ENCODE measurements at regions not wholly inside any gene's neighbourhood (a gene's known extent, or its start where the extent isn't known, plus 50 kb on each side); places are given as distances from the start of the nearest gene placed in this dataset.

DNA sequence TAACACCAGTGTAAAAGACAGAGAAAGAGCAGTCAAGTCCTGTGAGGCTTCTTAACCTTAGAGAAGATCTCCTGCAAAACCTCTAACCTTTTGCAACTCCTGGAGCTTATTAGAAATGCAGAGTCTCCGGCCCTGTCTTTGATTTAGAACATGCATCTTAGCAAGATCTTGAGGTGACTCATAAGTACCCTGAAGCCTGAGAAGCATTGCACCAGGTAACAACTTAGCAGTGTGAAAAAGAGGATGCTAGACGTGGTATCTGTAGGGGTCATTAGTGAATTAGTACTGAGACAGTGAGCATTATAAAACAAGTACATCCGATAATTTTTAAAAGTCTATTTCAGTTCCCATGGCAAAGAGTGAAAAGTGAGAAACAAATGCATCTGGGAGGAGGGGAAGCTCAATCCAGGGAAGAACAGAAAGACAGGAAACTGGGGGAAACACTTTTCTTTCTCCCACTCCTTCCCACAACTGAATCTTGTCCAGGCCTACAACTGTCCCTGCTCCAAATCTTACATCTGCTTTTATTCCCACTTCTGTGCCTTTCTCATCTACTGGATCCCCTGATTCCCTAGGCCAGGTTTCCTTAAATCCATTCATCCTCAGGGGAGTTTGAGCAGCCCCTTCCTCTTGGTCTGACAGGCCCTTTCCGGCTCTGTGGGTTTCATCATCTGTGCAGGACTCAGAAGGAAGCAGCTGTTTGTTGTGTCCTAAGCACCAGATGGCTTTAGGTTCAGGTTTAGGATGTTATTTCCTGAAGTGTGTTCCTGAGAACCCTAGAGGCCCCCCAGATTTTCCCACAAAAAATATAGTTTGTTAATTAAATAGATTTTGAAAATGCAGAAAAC lies 128.1 kb upstream of the IL12A start:
- no peak for DNase-seq
- Histone ChIP-seq H3K4me1 (peaks cover 22 to 55% (median 44%) of the 10 kb centered on the region in 4 donors), H3K36me3 (no peaks in the 10 kb centered on the region), H3K9me3 (no peaks in the 10 kb centered on the region), H3K4me3 (no peak overlapping the region), H3K27ac (peak overlapping the region in 1 of 4 donors; percentile 2), H3K27me3 (no peaks in the 10 kb centered on the region)
- TF ChIP-seq POLR2A (IDR thresholded peaks at IDR 0.05) (no peak), POLR2AphosphoS5 (IDR thresholded peaks at IDR 0.05) (no peak), EP300 (IDR thresholded peaks at IDR 0.05) (no peak)
- TF ChIP-seq, protein P1, sequence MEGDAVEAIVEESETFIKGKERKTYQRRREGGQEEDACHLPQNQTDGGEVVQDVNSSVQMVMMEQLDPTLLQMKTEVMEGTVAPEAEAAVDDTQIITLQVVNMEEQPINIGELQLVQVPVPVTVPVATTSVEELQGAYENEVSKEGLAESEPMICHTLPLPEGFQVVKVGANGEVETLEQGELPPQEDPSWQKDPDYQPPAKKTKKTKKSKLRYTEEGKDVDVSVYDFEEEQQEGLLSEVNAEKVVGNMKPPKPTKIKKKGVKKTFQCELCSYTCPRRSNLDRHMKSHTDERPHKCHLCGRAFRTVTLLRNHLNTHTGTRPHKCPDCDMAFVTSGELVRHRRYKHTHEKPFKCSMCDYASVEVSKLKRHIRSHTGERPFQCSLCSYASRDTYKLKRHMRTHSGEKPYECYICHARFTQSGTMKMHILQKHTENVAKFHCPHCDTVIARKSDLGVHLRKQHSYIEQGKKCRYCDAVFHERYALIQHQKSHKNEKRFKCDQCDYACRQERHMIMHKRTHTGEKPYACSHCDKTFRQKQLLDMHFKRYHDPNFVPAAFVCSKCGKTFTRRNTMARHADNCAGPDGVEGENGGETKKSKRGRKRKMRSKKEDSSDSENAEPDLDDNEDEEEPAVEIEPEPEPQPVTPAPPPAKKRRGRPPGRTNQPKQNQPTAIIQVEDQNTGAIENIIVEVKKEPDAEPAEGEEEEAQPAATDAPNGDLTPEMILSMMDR (IDR thresholded peaks at IDR 0.05), result no peak
- no peak for ATAC-seq (ENCODE audit: low FRiP score in 2 of 2)
- 63 to 66% methylated on average over 4 of the region's 4 CpGs for WGBS, 2 donors

DNA sequence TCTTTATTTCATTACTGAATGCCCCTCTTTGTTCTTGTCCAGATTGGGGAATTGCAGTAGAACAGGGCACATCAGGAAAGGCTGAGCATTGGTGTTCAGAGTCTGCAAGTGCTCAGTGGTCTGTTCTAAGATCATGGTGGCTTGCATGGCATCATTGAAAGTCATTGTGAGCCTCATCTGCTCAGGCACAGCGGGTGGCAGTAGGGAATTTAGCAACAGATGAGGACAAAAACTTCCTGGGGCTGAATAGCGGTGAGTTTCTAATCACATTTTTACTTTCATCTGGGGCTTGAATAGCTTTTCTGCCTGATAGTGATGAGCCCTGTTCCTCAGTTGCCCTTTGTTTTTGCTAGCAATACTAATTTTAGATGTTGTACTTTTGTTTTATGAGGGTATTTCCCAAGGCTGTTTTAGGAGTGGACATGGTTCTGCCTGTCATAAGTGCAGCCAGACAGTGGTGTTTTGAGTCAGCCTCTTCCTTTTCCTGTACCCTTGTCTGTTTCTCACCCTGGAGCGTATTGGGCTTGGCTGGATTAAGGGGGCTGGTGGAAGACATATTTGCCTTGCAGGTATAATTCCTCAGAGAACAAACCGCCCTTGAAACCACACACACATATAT lies 127.2 kb upstream of the IL12A start:
- peaks cover 26 to 48% (median 41%) of the 10 kb centered on the region in 4 donors for H3K4me1 ChIP-seq
- no peaks in the 10 kb centered on the region for H3K36me3 ChIP-seq
- TF ChIP-seq POLR2AphosphoS5 (IDR thresholded peaks at IDR 0.05) (no peak), EP300 (IDR thresholded peaks at IDR 0.05) (no peak), POLR2A (IDR thresholded peaks at IDR 0.05) (no peak)
- TF ChIP-seq, protein P1 (IDR thresholded peaks at IDR 0.05), result no peak
- ATAC-seq (ENCODE audit: low FRiP score in 2 of 2) (no peak), DNase-seq (no peak)
- no peaks in the 10 kb centered on the region for H3K9me3 ChIP-seq
- H3K27ac ChIP-seq, result peak overlapping the region in 1 of 4 donors; percentile 1
- 59 to 64% methylated on average over 4 of the region's 4 CpGs for WGBS, 2 donors
- H3K27me3 ChIP-seq, result no peaks in the 10 kb centered on the region
- H3K4me3 ChIP-seq, result no peak overlapping the region

DNA sequence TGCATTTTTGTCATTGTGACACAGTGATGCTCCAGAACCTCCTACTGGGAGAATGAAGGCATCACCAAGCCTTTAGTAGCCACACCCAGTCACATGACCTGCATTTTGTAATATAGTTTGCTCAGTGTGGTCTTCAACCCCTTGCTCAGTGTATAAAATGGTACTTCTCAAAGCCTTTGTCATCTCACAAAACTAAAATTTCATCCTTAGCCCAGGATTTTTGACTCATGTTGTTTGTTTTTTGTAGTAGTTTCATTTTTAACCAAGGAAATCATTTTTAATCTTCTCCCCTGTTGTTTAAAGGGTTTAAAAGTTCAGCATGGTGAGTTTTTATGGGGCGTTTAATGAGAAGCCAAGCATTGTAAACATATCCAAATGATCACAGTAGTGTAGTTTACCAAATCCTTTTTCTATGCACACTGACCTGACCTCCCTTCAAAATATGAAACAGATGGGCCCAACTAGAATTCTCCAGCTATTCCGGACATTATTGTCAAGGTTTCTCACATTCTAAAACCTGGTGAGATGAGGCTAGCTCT lies 123.5 kb upstream of the IL12A start:
- ATAC-seq (ENCODE audit: low FRiP score in 2 of 2) (peak in 1 of 2 donors; percentile 50), DNase-seq (no peak)
- H3K9me3 ChIP-seq, result no peaks in the 10 kb centered on the region
- no peak for TF ChIP-seq POLR2AphosphoS5 (IDR thresholded peaks at IDR 0.05)
- no peak for TF ChIP-seq POLR2A (IDR thresholded peaks at IDR 0.05)
- TF ChIP-seq EP300 (IDR thresholded peaks at IDR 0.05), result no peak
- TF ChIP-seq, protein P1 (IDR thresholded peaks at IDR 0.05), result no peak
- H3K4me1 ChIP-seq, result peaks cover 15 to 28% (median 21%) of the 10 kb centered on the region in 4 donors
- peak overlapping the region in 3 of 4 donors; percentile 5 to 62 (median 32) for H3K27ac ChIP-seq
- H3K4me3 ChIP-seq, result no peak overlapping the region
- no peaks in the 10 kb centered on the region for H3K27me3 ChIP-seq
- H3K36me3 ChIP-seq, result no peaks in the 10 kb centered on the region
- 57 to 70% methylated on average over 2 of the region's 2 CpGs for WGBS, 2 donors

DNA sequence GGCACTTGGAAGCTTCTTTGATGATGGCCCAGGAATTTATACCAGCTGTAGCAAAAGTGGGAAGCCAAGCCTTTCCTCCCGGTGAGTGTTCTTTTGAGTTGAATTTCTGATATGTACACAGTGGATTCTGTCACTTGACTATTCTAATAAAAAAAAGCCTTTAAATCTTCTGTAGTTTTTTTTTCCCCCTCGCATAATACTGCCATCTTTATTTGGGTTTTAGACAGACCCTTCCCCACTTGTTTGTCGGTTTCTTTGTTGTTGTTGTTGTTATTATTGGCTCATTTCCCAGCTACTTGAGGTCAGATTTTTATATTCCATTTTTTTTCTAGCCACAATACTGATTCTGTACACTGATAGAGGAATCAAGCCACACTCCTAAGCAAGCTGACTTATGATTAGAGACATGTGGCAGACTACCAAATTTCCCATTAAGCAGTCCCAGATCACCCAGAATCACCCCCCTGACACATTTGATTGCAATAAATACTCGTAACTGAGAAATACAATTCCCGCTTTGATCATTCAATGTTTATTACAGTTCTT lies 122.4 kb upstream of the IL12A start:
- no peak for TF ChIP-seq POLR2A (IDR thresholded peaks at IDR 0.05)
- TF ChIP-seq EP300 (IDR thresholded peaks at IDR 0.05), result no peak
- TF ChIP-seq, protein P1 (IDR thresholded peaks at IDR 0.05), result no peak
- no peak for TF ChIP-seq POLR2AphosphoS5 (IDR thresholded peaks at IDR 0.05)
- peaks cover 9 to 21% (median 15%) of the 10 kb centered on the region in 4 donors for H3K4me1 ChIP-seq
- no peak for DNase-seq
- peak overlapping the region in 3 of 4 donors; percentile 5 to 62 (median 32) for H3K27ac ChIP-seq
- H3K4me3 ChIP-seq, result no peak overlapping the region
- H3K9me3 ChIP-seq, result no peaks in the 10 kb centered on the region
- no peak for ATAC-seq (ENCODE audit: low FRiP score in 2 of 2)
- WGBS, 2 donors, result 45 to 48% methylated on average over 5 of the region's 5 CpGs
- H3K27me3 ChIP-seq, result no peaks in the 10 kb centered on the region
- no peaks in the 10 kb centered on the region for H3K36me3 ChIP-seq
